Calu3 (cell line): ENCODE measurements at regions not wholly inside any gene's neighbourhood (a gene's known extent, or its start where the extent isn't known, plus 50 kb on each side); places are given as distances from the start of the nearest gene placed in this dataset.

Experiments used
- BruUV-seq: library from RNA; stranded (reverse); fragments of 400-500 nt; replicated peaks from 2 replicates; lab custom pipeline; 2021; lab: Mats Ljungman, UMichigan
- CTCF ChIA-PET: fragments of 300-600 bp; sonication (Branson Sonifier 250); formaldehyde crosslinking; loops from one replicate; lab custom pipeline; 2022; ENCODE audit warnings: antibody characterized with exemption; lab: Charles Lee
- DNase-seq: peaks from one replicate; pipeline ENCODE4 v3.0.0; 2022
- H3K27ac Mint-ChIP-seq: one replicate; pipeline ENCODE4 v1.8.0; 2022; ENCODE audit warnings: mixed read lengths; ENCODE audit not compliant: unreplicated experiment
- H3K27me3 Mint-ChIP-seq: one replicate; pipeline ENCODE4 v1.8.0; 2022; ENCODE audit warnings: mixed read lengths; ENCODE audit not compliant: unreplicated experiment
- H3K36me3 Mint-ChIP-seq: one replicate; pipeline ENCODE4 v1.8.0; 2022; ENCODE audit warnings: mild to moderate bottlenecking, moderate library complexity, mixed read lengths; ENCODE audit not compliant: insufficient read depth, unreplicated experiment
- H3K4me1 Mint-ChIP-seq: one replicate; pipeline ENCODE4 v1.8.0; 2022; ENCODE audit warnings: mild to moderate bottlenecking, low read depth, mixed read lengths; ENCODE audit not compliant: unreplicated experiment
- H3K4me3 Mint-ChIP-seq: one replicate; pipeline ENCODE4 v1.8.0; 2022; ENCODE audit warnings: mild to moderate bottlenecking, low read depth, moderate library complexity, mixed read lengths; ENCODE audit not compliant: unreplicated experiment
- H3K9me3 Mint-ChIP-seq: one replicate; pipeline ENCODE4 v1.8.0; 2022; ENCODE audit warnings: low read depth, mixed read lengths; ENCODE audit not compliant: unreplicated experiment
- intact Hi-C: fragments of 100-400 bp; cut with micrococcal nuclease; formaldehyde crosslinking; loops from one replicate; pipeline ENCODE4 v1.10.0; 2022; ENCODE audit not compliant: unreplicated experiment
- TF ChIP-seq, protein P1 (sequence below): fragments of 200-600 bp; IDR thresholded peaks from one replicate; pipeline ENCODE4 v1.8.0; 2022; ENCODE audit warnings: antibody characterized with exemption; ENCODE audit not compliant: unreplicated experiment

DNA sequence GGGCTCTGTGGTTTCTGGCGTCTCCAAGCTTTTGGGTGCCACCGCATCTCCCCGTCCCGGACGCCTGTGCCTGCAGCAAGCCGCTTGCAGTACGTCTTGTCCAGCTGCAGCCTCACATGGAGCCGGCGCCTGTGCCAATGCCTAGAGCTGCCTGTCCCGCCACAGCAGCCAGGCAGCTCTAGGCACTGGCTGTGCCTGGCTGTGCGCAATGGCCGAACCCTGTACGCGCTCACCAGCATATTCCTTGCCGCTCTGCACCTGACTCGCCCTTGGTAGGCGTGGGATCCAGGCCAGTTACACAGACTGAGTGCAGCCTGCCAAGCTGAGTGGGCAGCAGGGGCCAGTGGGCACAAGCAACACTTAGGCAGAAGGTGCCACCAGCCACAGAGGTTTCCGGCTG, 381.2 kb upstream of the SORCS1 start:
- Mint-ChIP-seq H3K36me3 (no peaks in the 10 kb centered on the region), H3K4me1 (no peaks in the 10 kb centered on the region), H3K27me3 (no peaks in the 10 kb centered on the region), H3K27ac (no peak overlapping the region), H3K9me3 (peaks cover 4% of the 10 kb centered on the region), H3K4me3 (no peak overlapping the region)
- intact Hi-C loops = no loop called here
- TF ChIP-seq, protein P1, sequence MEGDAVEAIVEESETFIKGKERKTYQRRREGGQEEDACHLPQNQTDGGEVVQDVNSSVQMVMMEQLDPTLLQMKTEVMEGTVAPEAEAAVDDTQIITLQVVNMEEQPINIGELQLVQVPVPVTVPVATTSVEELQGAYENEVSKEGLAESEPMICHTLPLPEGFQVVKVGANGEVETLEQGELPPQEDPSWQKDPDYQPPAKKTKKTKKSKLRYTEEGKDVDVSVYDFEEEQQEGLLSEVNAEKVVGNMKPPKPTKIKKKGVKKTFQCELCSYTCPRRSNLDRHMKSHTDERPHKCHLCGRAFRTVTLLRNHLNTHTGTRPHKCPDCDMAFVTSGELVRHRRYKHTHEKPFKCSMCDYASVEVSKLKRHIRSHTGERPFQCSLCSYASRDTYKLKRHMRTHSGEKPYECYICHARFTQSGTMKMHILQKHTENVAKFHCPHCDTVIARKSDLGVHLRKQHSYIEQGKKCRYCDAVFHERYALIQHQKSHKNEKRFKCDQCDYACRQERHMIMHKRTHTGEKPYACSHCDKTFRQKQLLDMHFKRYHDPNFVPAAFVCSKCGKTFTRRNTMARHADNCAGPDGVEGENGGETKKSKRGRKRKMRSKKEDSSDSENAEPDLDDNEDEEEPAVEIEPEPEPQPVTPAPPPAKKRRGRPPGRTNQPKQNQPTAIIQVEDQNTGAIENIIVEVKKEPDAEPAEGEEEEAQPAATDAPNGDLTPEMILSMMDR = no peak
- DNase-seq = no peak
- CTCF ChIA-PET = no interaction called here
- BruUV-seq = no TSS peak

DNA sequence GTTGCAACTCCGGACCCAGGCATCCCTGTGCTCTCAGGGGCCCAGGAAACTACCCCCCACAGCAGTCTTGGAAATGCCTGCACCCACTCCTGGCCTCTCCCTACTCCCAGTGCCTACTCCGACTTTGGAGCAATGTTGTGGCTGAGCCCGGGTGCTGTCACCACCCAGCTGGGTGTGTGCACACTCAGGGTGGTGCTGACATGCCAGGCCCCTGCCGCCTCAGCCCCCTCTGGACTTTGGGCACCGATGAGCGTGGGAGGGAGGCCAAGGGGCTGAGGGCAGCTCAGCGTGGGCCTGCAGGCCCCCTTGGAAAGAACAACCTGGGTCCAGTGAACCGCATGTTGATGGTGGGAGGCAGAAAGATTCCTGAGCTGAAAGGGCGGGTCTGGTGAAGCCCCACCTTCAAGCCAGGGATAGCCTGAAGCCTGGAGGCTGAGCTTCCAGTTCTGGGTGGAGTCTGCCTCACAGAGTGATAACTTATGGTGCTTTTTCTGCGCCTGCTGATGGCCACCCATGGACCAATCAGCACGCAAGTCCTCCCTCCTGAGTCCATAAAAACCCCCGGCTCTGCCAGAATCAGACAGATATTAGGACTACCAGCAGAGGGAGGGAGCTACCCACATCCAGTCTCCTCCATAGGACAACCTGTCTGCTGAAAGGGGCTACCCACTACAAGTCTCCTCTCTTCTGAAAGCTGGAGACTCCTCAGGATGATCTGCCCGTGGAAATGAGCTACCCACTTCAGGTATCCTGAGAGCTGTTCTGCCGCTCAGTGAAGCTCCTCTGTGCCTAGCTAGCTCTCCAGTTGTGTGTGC, 380.4 kb upstream of the SORCS1 start:
- Mint-ChIP-seq H3K4me1 (no peaks in the 10 kb centered on the region), H3K9me3 (peaks cover 4% of the 10 kb centered on the region), H3K27me3 (no peaks in the 10 kb centered on the region), H3K4me3 (no peak overlapping the region), H3K27ac (no peak overlapping the region), H3K36me3 (no peaks in the 10 kb centered on the region)
- CTCF ChIA-PET = no interaction called here
- no TSS peak for BruUV-seq
- TF ChIP-seq, protein P1 = no peak
- no peak for DNase-seq
- intact Hi-C loops = no loop called here

DNA sequence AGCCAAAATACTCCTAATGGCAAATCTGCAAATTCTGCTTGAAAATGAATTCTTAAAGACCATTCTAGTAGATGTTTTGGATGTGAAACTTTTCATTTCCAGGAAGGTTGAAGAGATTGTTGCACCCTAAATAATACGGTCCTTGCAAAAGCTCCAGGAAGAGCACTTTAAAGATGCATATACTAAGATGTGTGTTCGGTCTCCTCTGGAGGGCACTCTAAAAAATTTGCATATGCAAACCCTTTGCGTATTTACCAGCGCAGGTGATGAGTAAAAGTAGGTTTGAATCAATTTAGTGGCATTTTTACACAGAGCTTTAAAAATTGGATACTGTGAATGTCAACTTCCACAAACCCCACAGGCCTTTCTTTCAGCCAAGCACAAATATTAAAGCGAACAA, 378.1 kb upstream of the SORCS1 start:
- no TSS peak for BruUV-seq
- Mint-ChIP-seq H3K9me3 (peaks cover 2% of the 10 kb centered on the region), H3K27ac (no peak overlapping the region), H3K27me3 (no peaks in the 10 kb centered on the region), H3K4me3 (no peak overlapping the region), H3K4me1 (no peaks in the 10 kb centered on the region), H3K36me3 (no peaks in the 10 kb centered on the region)
- intact Hi-C loops = no loop called here
- TF ChIP-seq, protein P1 = no peak
- CTCF ChIA-PET = no interaction called here
- no peak for DNase-seq

DNA sequence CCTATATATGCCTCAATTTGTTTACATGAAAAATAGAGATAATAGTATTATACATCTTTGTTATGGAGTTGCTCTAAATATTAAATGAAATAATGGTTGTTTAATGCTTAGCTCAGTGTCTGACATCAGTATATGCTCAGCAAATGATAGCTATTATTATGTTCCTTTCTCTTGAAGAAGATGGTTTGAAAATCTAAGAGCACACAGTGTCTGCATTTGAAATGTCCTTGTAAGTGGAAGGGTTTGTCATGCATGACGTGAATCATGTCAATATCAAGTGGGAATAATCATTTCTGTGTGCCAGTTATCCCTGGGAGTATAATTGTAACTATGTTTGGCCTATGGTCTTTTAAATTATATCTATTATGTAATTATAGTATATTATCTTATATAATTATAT, 377.5 kb upstream of the SORCS1 start:
- DNase-seq = no peak
- no peaks in the 10 kb centered on the region for H3K27me3 Mint-ChIP-seq
- no peaks in the 10 kb centered on the region for H3K4me1 Mint-ChIP-seq
- TF ChIP-seq, protein P1 = no peak
- peaks cover 5% of the 10 kb centered on the region for H3K9me3 Mint-ChIP-seq
- CTCF ChIA-PET = no interaction called here
- H3K27ac Mint-ChIP-seq = no peak overlapping the region
- H3K36me3 Mint-ChIP-seq = no peaks in the 10 kb centered on the region
- no peak overlapping the region for H3K4me3 Mint-ChIP-seq
- no TSS peak for BruUV-seq
- intact Hi-C loops = no loop called here
